GM12878 (cell line): ENCODE measurements at regions not wholly inside any gene's neighbourhood (a gene's known extent, or its start where the extent isn't known, plus 50 kb on each side); places are given as distances from the start of the nearest gene placed in this dataset.

Experiments
- ATAC-seq: fragments of 200-7000 bp; cut with Tn5 transposase; 3 replicates; pipeline ENCODE4 v1.9.1; 2020; ENCODE audit warnings: mild to moderate bottlenecking, moderate library complexity
- BruUV-seq: library from RNA; stranded (reverse); fragments of 400-500 nt; replicated peaks from 2 replicates; lab custom pipeline; 2021; lab: Mats Ljungman, UMichigan
- CTCF ChIA-PET: fragments of 300-600 bp; sonication (Branson Sonifier 250); formaldehyde crosslinking; extraction: SDS; loops from one replicate; lab custom pipeline; 2021; ENCODE audit warnings: inconsistent platforms; lab: Yijun Ruan, JAX
- POLR2A ChIA-PET: fragments of 350-600 bp; formaldehyde crosslinking; extraction: SDS; loops from one replicate; lab custom pipeline; 2021; ENCODE audit warnings: inconsistent platforms; lab: Charles Lee
- RAD21 ChIA-PET: fragments of 300-600 bp; sonication (Branson Sonifier 250); formaldehyde crosslinking; loops from one replicate; lab custom pipeline; 2023; ENCODE audit warnings: antibody characterized with exemption; ENCODE audit not compliant: unreplicated experiment; lab: Charles Lee
- SMC1A ChIA-PET: fragments of 300-600 bp; sonication (Branson Sonifier 250); formaldehyde crosslinking; loops from one replicate; lab custom pipeline; 2023; ENCODE audit not compliant: unreplicated experiment, uncharacterized antibody; lab: Charles Lee
- DNase-seq: peaks from one replicate; pipeline ENCODE4 v3.0.0-alpha.2; 2011; ENCODE audit warnings: low read depth, low spot score
- FAIRE-seq: peaks from 3 replicates; lab custom pipeline; 2011; peaks lifted over from hg19 to GRCh38; lab: Jason Lieb, UNC
- H2AFZ ChIP-seq: 2 replicates; pipeline ENCODE4 v1.6.0; 2011; ENCODE audit warnings: low read depth, low read length, control low read depth; ENCODE audit not compliant: control insufficient read depth
- H3K27ac ChIP-seq: 2 replicates; pipeline ENCODE4 v1.5.1; 2011; ENCODE audit warnings: control low read depth; ENCODE audit not compliant: control insufficient read depth, insufficient read depth
- H3K27me3 ChIP-seq, 2 experiments: replicated peaks in 1 of 2; 2 replicates each; pipeline versions ENCODE4 v1.6.0 to v1.6.1; 2011; ENCODE audit warnings: low read length in 1 of 2; ENCODE audit not compliant: control insufficient read depth in 2 of 2, insufficient read depth in 2 of 2
- H3K36me3 ChIP-seq, 2 experiments: 2 replicates each; pipeline ENCODE4 v1.5.1; 2011; ENCODE audit warnings: low read length in 1 of 2; ENCODE audit not compliant: control insufficient read depth in 2 of 2, insufficient read depth in 2 of 2
- H3K4me1 ChIP-seq: 2 replicates; pipeline ENCODE4 v1.6.1; 2011; ENCODE audit warnings: mild to moderate bottlenecking, low read length, moderate library complexity, mixed read lengths; ENCODE audit not compliant: control insufficient read depth, insufficient read depth
- H3K4me2 ChIP-seq: 2 replicates; pipeline ENCODE4 v1.6.0; 2011; ENCODE audit warnings: control low read depth; ENCODE audit not compliant: control insufficient read depth, insufficient read depth
- H3K4me3 ChIP-seq: fragments of 200-600 bp; sonication (generic); 2 replicates; pipeline ENCODE4 v1.5.1; 2016
- H3K79me2 ChIP-seq: 2 replicates; pipeline ENCODE4 v1.6.0; 2011; ENCODE audit warnings: low read length; ENCODE audit not compliant: control insufficient read depth, insufficient read depth
- H3K9ac ChIP-seq: 2 replicates; pipeline ENCODE4 v1.8.0; 2011; ENCODE audit warnings: low read length, control low read depth, mixed read lengths; ENCODE audit not compliant: control insufficient read depth, insufficient read depth
- H3K9me3 ChIP-seq: replicated peaks from 3 replicates; pipeline ENCODE4 v1.5.1; 2011; ENCODE audit warnings: mild to moderate bottlenecking, low read length; ENCODE audit not compliant: control insufficient read depth, insufficient read depth
- H4K20me1 ChIP-seq: 2 replicates; pipeline ENCODE4 v1.6.0; 2011; ENCODE audit not compliant: control insufficient read depth, insufficient read depth
- ASH2L ChIP-seq: fragments of 300-600, 200-600 bp; sonication (generic); IDR thresholded peaks from 2 replicates; pipeline ENCODE4 v1.6.1; 2017; ENCODE audit warnings: low read depth, mild to moderate bottlenecking, borderline replicate concordance
- ATF7 ChIP-seq: fragments of 450-650 bp; IDR thresholded peaks from 2 replicates; pipeline ENCODE4 v1.6.1; 2016; ENCODE audit warnings: low read depth, mild to moderate bottlenecking
- BCL3 ChIP-seq: IDR thresholded peaks from 2 replicates; pipeline ENCODE4 v1.6.1; 2011; ENCODE audit warnings: borderline replicate concordance, low read depth, mild to moderate bottlenecking, moderate library complexity, low read length; ENCODE audit not compliant: insufficient read depth, poor library complexity, severe bottlenecking
- CREM ChIP-seq: IDR thresholded peaks from 2 replicates; pipeline ENCODE4 v1.6.1; 2014; ENCODE audit warnings: antibody characterized with exemption, low read depth
- CTCF ChIP-seq, 3 experiments: IDR thresholded peaks in 2 of 3; conservative IDR thresholded peaks in 1 of 3; 2 replicates each; pipeline ENCODE4 v1.5.1; 2011; ENCODE audit warnings: low read depth in 3 of 3, low read length in 3 of 3, mild to moderate bottlenecking in 3 of 3, control low read depth in 2 of 3, moderate library complexity in 2 of 3, inconsistent platforms in 1 of 3, mixed read lengths in 1 of 3; ENCODE audit not compliant: control insufficient read depth in 2 of 3, insufficient read depth in 1 of 3; ENCODE audit errors: extremely low read depth in 1 of 3
- HDAC6 ChIP-seq: fragments of 200-600 bp; sonication (generic); IDR thresholded peaks from one replicate; pipeline ENCODE4 v1.8.0; 2017; ENCODE audit warnings: antibody characterized with exemption; ENCODE audit not compliant: unreplicated experiment
- IKZF1 ChIP-seq: fragments of 450-650 bp; conservative IDR thresholded peaks from 2 replicates; pipeline ENCODE4 v1.6.1; 2017; ENCODE audit warnings: antibody characterized with exemption, mild to moderate bottlenecking
- KAT2A ChIP-seq: conservative IDR thresholded peaks from 2 replicates; pipeline ENCODE4 v1.6.1; 2011; ENCODE audit warnings: low read depth, low read length; ENCODE audit not compliant: control insufficient read depth
- LARP7 ChIP-seq: fragments of 450-650 bp; IDR thresholded peaks from 2 replicates; pipeline ENCODE4 v1.6.1; 2017; ENCODE audit warnings: mild to moderate bottlenecking
- MTA3 ChIP-seq: IDR thresholded peaks from 2 replicates; pipeline ENCODE4 v1.6.1; 2012; ENCODE audit warnings: low read length, inconsistent platforms, borderline replicate concordance
- POU2F2 ChIP-seq: IDR thresholded peaks from 3 replicates; pipeline ENCODE4 v1.6.1; 2011; ENCODE audit warnings: low read depth, mild to moderate bottlenecking, low read length, borderline replicate concordance
- RAD21 ChIP-seq: IDR thresholded peaks from 2 replicates; pipeline ENCODE4 v1.6.1; 2011; ENCODE audit warnings: mild to moderate bottlenecking, low read depth, low read length, moderate library complexity; ENCODE audit not compliant: insufficient read depth
- RCOR1 ChIP-seq: conservative IDR thresholded peaks from 2 replicates; pipeline ENCODE4 v1.6.1; 2012; ENCODE audit warnings: low read depth, low read length, improper control_type of control experiment
- RELB ChIP-seq: fragments of 450-650 bp; IDR thresholded peaks from 2 replicates; pipeline ENCODE4 v1.6.1; 2017; ENCODE audit warnings: low read depth, mild to moderate bottlenecking, moderate library complexity
- RFX5 ChIP-seq: IDR thresholded peaks from 2 replicates; pipeline ENCODE4 v1.6.1; 2011; ENCODE audit warnings: low read depth, low read length, improper control_type of control experiment
- RUNX3 ChIP-seq: IDR thresholded peaks from 2 replicates; pipeline ENCODE4 v1.6.1; 2012; ENCODE audit warnings: low read length, inconsistent platforms
- SMAD1 ChIP-seq: fragments of 450-650 bp; IDR thresholded peaks from 2 replicates; pipeline ENCODE4 v1.6.1; 2018; ENCODE audit warnings: mild to moderate bottlenecking, low read depth; ENCODE audit not compliant: partially characterized antibody
- SMAD5 ChIP-seq: IDR thresholded peaks from 2 replicates; pipeline ENCODE4 v1.6.1; 2016; ENCODE audit warnings: antibody characterized with exemption, low read depth
- SPI1 ChIP-seq: IDR thresholded peaks from 2 replicates; pipeline ENCODE4 v1.6.1; 2011; ENCODE audit warnings: low read depth, mild to moderate bottlenecking, low read length, moderate library complexity, borderline replicate concordance; ENCODE audit not compliant: insufficient read depth
- YY1 ChIP-seq: IDR thresholded peaks from 2 replicates; pipeline ENCODE4 v1.6.1; 2011; ENCODE audit warnings: low read depth, mild to moderate bottlenecking, low read length
- ZZZ3 ChIP-seq: IDR thresholded peaks from 2 replicates; pipeline ENCODE4 v1.6.1; 2011; ENCODE audit warnings: low read depth; ENCODE audit not compliant: control insufficient read depth, insufficient read length
- WGBS: methylation state at CpG from one replicate; pipeline ENCODE4 v1.1.6; 2016; ENCODE audit warnings: low lambda C conversion rate; ENCODE audit not compliant: insufficient replicate concordance, insufficient coverage; ENCODE audit errors: missing lambda C conversion rate; 5-methylcytosine and 5-hydroxymethylcytosine counted together
- in situ Hi-C: fragments of 300-500 bp; cut with MboI; formaldehyde crosslinking; loops from 9 replicates; pipeline ENCODE4 v1.14.3; 2018; ENCODE audit warnings: mixed read lengths
- intact Hi-C: fragments of 100-400 bp; cut with micrococcal nuclease; formaldehyde crosslinking; loops from one replicate; pipeline ENCODE4 v1.14.2; 2022; ENCODE audit not compliant: unreplicated experiment

GRCh38 chr1:58880592-58880991, 96.7 kb upstream of the JUN start (continued):
- TF ChIP-seq LARP7 (no peak), KAT2A (no peak), MTA3 (no peak), SMAD5 (no peak), RFX5 (no peak), IKZF1 (no peak), POU2F2 (no peak)
- TF ChIP-seq, all 136 proteins: peak for 0

GRCh38 chr1:58881471-58881994, 97.7 kb upstream of the JUN start:
- H4K20me1 ChIP-seq = no peaks in the 10 kb centered on the region
- in situ Hi-C loops = no loop called here
- H3K4me1 ChIP-seq = no peaks in the 10 kb centered on the region
- no peak overlapping the region for H3K4me2 ChIP-seq
- DNase-seq (no peak), ATAC-seq (no peak), FAIRE-seq (no peak)
- H3K79me2 ChIP-seq = no peaks in the 10 kb centered on the region
- ChIA-PET POLR2A (no interaction called here), SMC1A (interaction anchor here (1.2 kb wide), 1 partner anchor 46 kb away, joined by 3 read pairs; no protein-coding TSS in a partner anchor), CTCF (interaction anchor here (1.6 to 1.7 kb wide), 2 partner anchors 8 to 15 kb away, joined by 3 read pairs; no protein-coding TSS in a partner anchor), RAD21 (no interaction called here)
- no peak overlapping the region for H3K9ac ChIP-seq
- intact Hi-C loops = no loop called here
- no peak overlapping the region for H2AFZ ChIP-seq
- no peak overlapping the region for H3K4me3 ChIP-seq
- BruUV-seq = no TSS peak
- 33% methylated on average over 3 of the region's 3 CpGs for WGBS
- H3K36me3 ChIP-seq = no peaks in the 10 kb centered on the region
- no peaks in the 10 kb centered on the region for H3K27me3 ChIP-seq
- no peak overlapping the region for H3K27ac ChIP-seq
- H3K9me3 ChIP-seq = no peaks in the 10 kb centered on the region
- no peak for TF ChIP-seq HDAC6
- TF ChIP-seq IKZF1 = no peak
- TF ChIP-seq CREM = no peak
- TF ChIP-seq RUNX3 = no peak
- TF ChIP-seq YY1 = no peak
- TF ChIP-seq ZZZ3 = no peak
- no peak for TF ChIP-seq RAD21
- no peak for TF ChIP-seq BCL3
- TF ChIP-seq ATF7 = no peak
- no peak for TF ChIP-seq RCOR1
- no peak for TF ChIP-seq SMAD1
- no peak for TF ChIP-seq SPI1
- TF ChIP-seq ASH2L = no peak
- no peak for TF ChIP-seq RELB
- no peak for TF ChIP-seq CTCF (IDR thresholded peaks at IDR 0.05 in 2 of 3, conservative IDR thresholded peaks at IDR 0.05 in 1 of 3; ENCODE audit: control insufficient read depth in 2 of 3, extremely low read depth in 1 of 3, insufficient read depth in 1 of 3, low read depth in 3 of 3, low read length in 3 of 3)
